Superior temporal gyrus (tissue), 1 donor: ENCODE measurements at regions not wholly inside any gene's neighbourhood (a gene's known extent, or its start where the extent isn't known, plus 50 kb on each side); places are given as distances from the start of the nearest gene placed in this dataset.

Experiments
- DNase-seq: peaks from one replicate; pipeline ENCODE4 v3.0.0-alpha.2; 2016; ENCODE audit errors: extremely low spot score

GRCh38 chr5:137808503-137809135 is 54.5 kb upstream of the HNRNPA0 start:
- DNase-seq = peak; percentile 46

- DNase-seq = no peak
Observed at GRCh38 chr5:137815202-137815990, 52.3 kb upstream of the MYOT start.
